HCT116 (cell line): ENCODE measurements at regions not wholly inside any gene's neighbourhood (a gene's known extent, or its start where the extent isn't known, plus 50 kb on each side); places are given as distances from the start of the nearest gene placed in this dataset.

Source experiments
- ATAC-seq: fragments of 200-7000 bp; cut with Tn5 transposase; 2 replicates; pipeline ENCODE4 v1.9.1; 2020; ENCODE audit warnings: mild to moderate bottlenecking, moderate library complexity
- BruUV-seq: library from RNA; stranded (reverse); fragments of 400-500 nt; replicated peaks from 2 replicates; lab custom pipeline; 2021; lab: Mats Ljungman, UMichigan
- CTCF ChIA-PET: fragments of 300-600 bp; sonication (Branson Sonifier 250); formaldehyde crosslinking; loops from one replicate; lab custom pipeline; 2021; ENCODE audit warnings: antibody characterized with exemption; lab: Charles Lee
- POLR2A ChIA-PET: fragments of 300-600, 350-600 bp; sonication (Branson Sonifier 250); formaldehyde crosslinking; loops from one replicate; lab custom pipeline; 2021; ENCODE audit warnings: antibody characterized with exemption; lab: Charles Lee
- RAD21 ChIA-PET, 2 experiments: fragments of 300-600 bp; sonication (Branson Sonifier 250); formaldehyde crosslinking; loops; one replicate each; lab custom pipeline; 2023; ENCODE audit warnings: low total read pairs in 2 of 2; ENCODE audit not compliant: uncharacterized antibody in 2 of 2, unreplicated experiment in 2 of 2, low non-redundant PET in 1 of 2; lab: Charles Lee
- DNase-seq: peaks from one replicate; pipeline ENCODE4 v3.0.0-alpha.2; 2010; ENCODE audit warnings: low read depth, low spot score
- H2AFZ ChIP-seq: fragments of 200-600 bp; shearing (Covaris generic), sonication (generic); 2 replicates; pipeline ENCODE4 v1.6.1; 2017; ENCODE audit warnings: low read depth, mixed run types, mixed read lengths, antibody characterized with exemption, low read length; ENCODE audit not compliant: poor library complexity, severe bottlenecking
- H3K27ac ChIP-seq: 2 replicates; pipeline ENCODE4 v1.5.1; 2012; ENCODE audit warnings: low read depth, low read length
- H3K27me3 ChIP-seq: fragments of 200-600 bp; sonication (generic); 2 replicates; pipeline ENCODE4 v1.6.1; 2016; ENCODE audit warnings: mixed run types, low read length, mixed read lengths; ENCODE audit not compliant: insufficient read depth
- H3K36me3 ChIP-seq, 2 experiments: fragments of 200-500 bp in 1 of 2; fragments of 200-600 bp in 1 of 2; sonication (Bioruptor generic) in 1 of 2; sonication (generic) in 1 of 2; 2 replicates each; pipeline versions ENCODE4 v1.5.1 to v1.6.1; 2014 to 2016; ENCODE audit warnings: low read length in 2 of 2, inconsistent platforms in 1 of 2, mixed read lengths in 1 of 2, mixed run types in 1 of 2; ENCODE audit not compliant: insufficient read depth in 2 of 2, control insufficient read depth in 1 of 2
- H3K4me1 ChIP-seq, 2 experiments: fragments of 200-600 bp in 1 of 2; sonication (generic) in 1 of 2; 2 replicates each; pipeline versions ENCODE4 v1.5.1 to v1.6.1; 2012 to 2017; ENCODE audit warnings: low read length in 2 of 2, inconsistent platforms in 1 of 2, mild to moderate bottlenecking in 1 of 2, mixed read lengths in 1 of 2, mixed run types in 1 of 2, moderate library complexity in 1 of 2; ENCODE audit not compliant: insufficient read depth in 2 of 2, control insufficient read depth in 1 of 2
- H3K4me2 ChIP-seq: fragments of 200-600 bp; sonication (generic); 2 replicates; pipeline ENCODE4 v1.6.1; 2017; ENCODE audit warnings: mixed run types, low read length, mixed read lengths
- H3K4me3 ChIP-seq, 2 experiments: fragments of 200-600 bp in 1 of 2; sonication (generic) in 1 of 2; replicated peaks in 1 of 2; 2 replicates each; pipeline ENCODE4 v1.5.1; 2011 to 2016; ENCODE audit warnings: low read length in 2 of 2, control low read depth in 1 of 2, low read depth in 1 of 2, mild to moderate bottlenecking in 1 of 2, mixed read lengths in 1 of 2, mixed run types in 1 of 2
- H3K79me2 ChIP-seq: fragments of 200-600 bp; sonication (generic); 2 replicates; pipeline ENCODE4 v1.6.1; 2017; ENCODE audit warnings: mild to moderate bottlenecking, mixed run types, low read length, moderate library complexity, mixed read lengths; ENCODE audit not compliant: insufficient read depth
- H3K9ac ChIP-seq: fragments of 200-600 bp; sonication (generic); 2 replicates; pipeline ENCODE4 v1.6.1; 2016; ENCODE audit warnings: low read length, mixed read lengths
- H3K9me2 ChIP-seq: fragments of 200-600 bp; sonication (generic), shearing (Covaris generic); 2 replicates; pipeline ENCODE4 v1.6.1; 2017; ENCODE audit warnings: mixed run types, mild to moderate bottlenecking, moderate library complexity; ENCODE audit not compliant: insufficient read depth
- H3K9me3 ChIP-seq, 2 experiments: fragments of 200-500 bp in 1 of 2; fragments of 200-600 bp in 1 of 2; sonication (Bioruptor generic) in 1 of 2; sonication (generic) in 1 of 2; 2 replicates each; pipeline ENCODE4 v1.6.1; 2014 to 2017; ENCODE audit warnings: low read length in 2 of 2, mixed read lengths in 2 of 2, inconsistent platforms in 1 of 2, low read depth in 1 of 2, mild to moderate bottlenecking in 1 of 2, mixed run types in 1 of 2, moderate library complexity in 1 of 2; ENCODE audit not compliant: control insufficient read depth in 1 of 2, insufficient read depth in 1 of 2
- H4K20me1 ChIP-seq: fragments of 200-600 bp; sonication (generic), shearing (Covaris generic); 2 replicates; pipeline ENCODE4 v1.6.1; 2017; ENCODE audit warnings: mixed run types, mild to moderate bottlenecking, moderate library complexity; ENCODE audit not compliant: insufficient read depth
- ATF3 ChIP-seq: IDR thresholded peaks from 2 replicates; pipeline ENCODE4 v1.6.1; 2012
- CBX3 ChIP-seq: IDR thresholded peaks from 2 replicates; pipeline ENCODE4 v1.6.1; 2012; ENCODE audit warnings: low read depth
- CEBPB ChIP-seq: IDR thresholded peaks from 2 replicates; pipeline ENCODE4 v1.6.1; 2012; ENCODE audit warnings: low read depth
- CTCF ChIP-seq, 3 experiments: fragments of 200-600 bp in 1 of 3; sonication (generic) in 1 of 3; IDR thresholded peaks in 2 of 3; conservative IDR thresholded peaks in 1 of 3; 2 replicates each; pipeline ENCODE4 v1.5.1; 2012 to 2017; ENCODE audit warnings: low read depth in 2 of 3, low read length in 2 of 3, antibody characterized with exemption in 1 of 3, borderline replicate concordance in 1 of 3, control low read depth in 1 of 3, mild to moderate bottlenecking in 1 of 3, mixed read lengths in 1 of 3, mixed run types in 1 of 3, moderate library complexity in 1 of 3; ENCODE audit not compliant: insufficient read depth in 1 of 3
- EGR1 ChIP-seq: IDR thresholded peaks from 2 replicates; pipeline ENCODE4 v1.6.1; 2012; ENCODE audit warnings: low read depth
- ELF1 ChIP-seq: IDR thresholded peaks from 2 replicates; pipeline ENCODE4 v1.6.1; 2012; ENCODE audit warnings: low read depth, borderline replicate concordance
- EZH2 ChIP-seq: fragments of 200-600 bp; sonication (generic); IDR thresholded peaks from 2 replicates; pipeline ENCODE4 v1.6.1; 2017; ENCODE audit warnings: antibody characterized with exemption, mixed run types
- JUND ChIP-seq: IDR thresholded peaks from 2 replicates; pipeline ENCODE4 v1.6.1; 2012
- MAX ChIP-seq: IDR thresholded peaks from 2 replicates; pipeline ENCODE4 v1.6.1; 2012
- POLR2A ChIP-seq: IDR thresholded peaks from 2 replicates; pipeline ENCODE4 v1.7.0; 2011; ENCODE audit warnings: borderline replicate concordance; ENCODE audit not compliant: insufficient read depth, insufficient read length; ENCODE audit errors: extremely low read depth
- POLR2AphosphoS5 ChIP-seq: IDR thresholded peaks from 2 replicates; pipeline ENCODE4 v1.6.1; 2011; ENCODE audit warnings: mild to moderate bottlenecking, low read depth, low read length, moderate library complexity
- RAD21 ChIP-seq: IDR thresholded peaks from 2 replicates; pipeline ENCODE4 v1.6.1; 2012; ENCODE audit warnings: low read depth, mild to moderate bottlenecking
- REST ChIP-seq: IDR thresholded peaks from 2 replicates; pipeline ENCODE4 v1.6.1; 2012; ENCODE audit warnings: low read depth
- SIN3A ChIP-seq: IDR thresholded peaks from 2 replicates; pipeline ENCODE4 v1.6.1; 2012; ENCODE audit warnings: low read depth
- SP1 ChIP-seq: IDR thresholded peaks from 2 replicates; pipeline ENCODE4 v1.6.1; 2012; ENCODE audit warnings: low read depth
- SRF ChIP-seq: IDR thresholded peaks from 2 replicates; pipeline ENCODE4 v1.6.1; 2012; ENCODE audit warnings: low read depth
- TCF7L2 ChIP-seq: IDR thresholded peaks from 2 replicates; pipeline ENCODE4 v1.7.0; 2011; ENCODE audit warnings: borderline replicate concordance, inconsistent platforms; ENCODE audit not compliant: insufficient read depth, insufficient read length; ENCODE audit errors: extremely low read depth
- YY1 ChIP-seq: IDR thresholded peaks from 2 replicates; pipeline ENCODE4 v1.6.1; 2011; ENCODE audit warnings: low read length, low read depth, moderate library complexity, mild to moderate bottlenecking; ENCODE audit not compliant: insufficient replicate concordance; ENCODE audit errors: extremely low read depth
- ZBTB33 ChIP-seq: IDR thresholded peaks from 2 replicates; pipeline ENCODE4 v1.6.1; 2011; ENCODE audit warnings: mild to moderate bottlenecking, low read length, moderate library complexity; ENCODE audit not compliant: insufficient replicate concordance; ENCODE audit errors: extremely low read depth
- ZFX ChIP-seq: fragments of 450-650 bp; IDR thresholded peaks from 2 replicates; pipeline ENCODE4 v1.6.1; 2017
- intact Hi-C: fragments of 100-400 bp; cut with micrococcal nuclease; formaldehyde crosslinking; loops from 2 replicates; pipeline ENCODE4 v1.10.0; 2022

- CTCF ChIA-PET: no interaction called here
- H3K4me1 ChIP-seq: no peaks in the 10 kb centered on the region
- H3K9me2 ChIP-seq: no peaks in the 10 kb centered on the region
- TF ChIP-seq SP1: no peak
- TF ChIP-seq JUND: no peak
- TF ChIP-seq SRF: no peak
- TF ChIP-seq TCF7L2: no peak
- TF ChIP-seq CBX3: no peak
- TF ChIP-seq SIN3A: no peak
- TF ChIP-seq ZBTB33: no peak
- no peak for TF ChIP-seq ELF1
- TF ChIP-seq POLR2AphosphoS5: no peak
- no peak for TF ChIP-seq ZFX
- TF ChIP-seq CTCF (IDR thresholded peaks at IDR 0.05 in 2 of 3, conservative IDR thresholded peaks at IDR 0.05 in 1 of 3; ENCODE audit: borderline replicate concordance in 1 of 3, insufficient read depth in 1 of 3, low read depth in 2 of 3, low read length in 2 of 3): no peak
- no peak for TF ChIP-seq EZH2
- TF ChIP-seq ATF3: no peak
- TF ChIP-seq POLR2A: no peak
- TF ChIP-seq REST: no peak
- TF ChIP-seq YY1: no peak
- TF ChIP-seq RAD21: no peak
- no peak for TF ChIP-seq MAX
- TF ChIP-seq EGR1: no peak
- TF ChIP-seq CEBPB: no peak
- POLR2A ChIA-PET: no interaction called here
- intact Hi-C loops: no loop called here
- no peak overlapping the region for H3K9ac ChIP-seq
- H3K79me2 ChIP-seq: no peaks in the 10 kb centered on the region
- no peaks in the 10 kb centered on the region for H3K27me3 ChIP-seq
- no peaks in the 10 kb centered on the region for H4K20me1 ChIP-seq
- RAD21 ChIA-PET: no interaction called here
- no peak overlapping the region for H3K27ac ChIP-seq
- no peak overlapping the region for H2AFZ ChIP-seq
- H3K4me3 ChIP-seq: no peak overlapping the region
- no TSS peak for BruUV-seq
- ATAC-seq: no peak
- H3K9me3 ChIP-seq: no peaks in the 10 kb centered on the region
- H3K4me2 ChIP-seq: no peak overlapping the region
- DNase-seq: no peak
- H3K36me3 ChIP-seq: no peaks in the 10 kb centered on the region
These were observed 82.5 kb upstream of the PITX2 start for GRCh38 chr4:110705440-110705782.
